ENCODE measurements at regions not wholly inside any gene's neighbourhood (a gene's known extent, or its start where the extent isn't known, plus 50 kb on each side); places are given as distances from the start of the nearest gene placed in this dataset.
"Not testable (repeated sequence)": the region's sequence is repeated elsewhere in the genome, so short reads cannot be mapped to it uniquely, and the experiment has no call there.

DNA sequence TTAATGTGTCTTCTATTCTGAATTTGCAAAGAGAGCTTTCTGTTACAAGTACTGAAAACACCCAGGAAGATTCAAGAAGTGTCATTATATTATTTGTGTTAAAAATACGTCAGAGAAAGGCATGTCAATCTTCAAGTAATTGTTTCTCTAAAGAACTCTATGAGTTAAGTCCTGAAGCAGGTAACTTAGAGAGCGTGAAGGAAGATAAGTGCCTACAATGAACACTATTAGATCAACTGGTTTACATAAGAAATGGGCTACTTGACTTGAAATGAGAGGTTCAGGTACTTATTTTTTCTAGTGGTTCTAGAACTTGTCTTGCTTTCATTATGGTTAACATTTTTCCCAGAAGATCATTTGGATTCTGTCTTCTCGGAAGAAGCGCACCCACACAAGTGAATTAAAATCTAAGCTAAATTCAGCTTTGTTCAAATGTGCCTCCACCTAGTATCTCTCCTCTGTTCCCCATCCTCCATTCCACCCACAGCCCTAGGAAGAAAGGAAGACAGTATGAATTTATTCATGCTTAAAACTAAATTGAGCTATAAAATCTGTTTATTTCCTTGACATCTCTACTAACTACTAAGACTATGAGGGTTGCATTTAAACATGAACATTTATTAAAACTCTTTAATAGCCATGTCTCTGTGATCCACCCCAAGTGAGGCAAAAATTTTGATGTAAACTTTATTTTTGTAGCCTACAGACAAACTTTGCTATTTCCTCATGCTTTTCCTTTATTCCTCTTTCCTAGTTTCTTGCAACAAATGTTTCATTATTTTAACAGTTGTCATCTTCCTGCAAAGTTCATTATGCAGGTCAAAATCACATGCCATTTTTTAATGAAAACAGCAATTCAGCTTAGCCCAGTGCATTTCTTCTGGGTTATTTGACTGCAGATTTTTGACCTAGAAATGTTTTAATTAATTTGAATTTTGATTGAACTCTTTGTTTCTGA lies 206.8 kb downstream of the KCNJ2 start:
- Histone ChIP-seq H3K4me3 (no peak overlapping the region), H3K4me1 (no peaks in the 10 kb centered on the region), H3K27me3 (no peaks in the 10 kb centered on the region), H3K27ac (no peak overlapping the region), H3K9me3 (no peaks in the 10 kb centered on the region), H3K36me3 (no peaks in the 10 kb centered on the region)
- no peak for TF ChIP-seq EP300 (IDR thresholded peaks at IDR 0.05)
- no peak for TF ChIP-seq POLR2AphosphoS5 (IDR thresholded peaks at IDR 0.05)
- no peak for TF ChIP-seq POLR2A (IDR thresholded peaks at IDR 0.05)
- TF ChIP-seq, protein P1, sequence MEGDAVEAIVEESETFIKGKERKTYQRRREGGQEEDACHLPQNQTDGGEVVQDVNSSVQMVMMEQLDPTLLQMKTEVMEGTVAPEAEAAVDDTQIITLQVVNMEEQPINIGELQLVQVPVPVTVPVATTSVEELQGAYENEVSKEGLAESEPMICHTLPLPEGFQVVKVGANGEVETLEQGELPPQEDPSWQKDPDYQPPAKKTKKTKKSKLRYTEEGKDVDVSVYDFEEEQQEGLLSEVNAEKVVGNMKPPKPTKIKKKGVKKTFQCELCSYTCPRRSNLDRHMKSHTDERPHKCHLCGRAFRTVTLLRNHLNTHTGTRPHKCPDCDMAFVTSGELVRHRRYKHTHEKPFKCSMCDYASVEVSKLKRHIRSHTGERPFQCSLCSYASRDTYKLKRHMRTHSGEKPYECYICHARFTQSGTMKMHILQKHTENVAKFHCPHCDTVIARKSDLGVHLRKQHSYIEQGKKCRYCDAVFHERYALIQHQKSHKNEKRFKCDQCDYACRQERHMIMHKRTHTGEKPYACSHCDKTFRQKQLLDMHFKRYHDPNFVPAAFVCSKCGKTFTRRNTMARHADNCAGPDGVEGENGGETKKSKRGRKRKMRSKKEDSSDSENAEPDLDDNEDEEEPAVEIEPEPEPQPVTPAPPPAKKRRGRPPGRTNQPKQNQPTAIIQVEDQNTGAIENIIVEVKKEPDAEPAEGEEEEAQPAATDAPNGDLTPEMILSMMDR (IDR thresholded peaks at IDR 0.05): no peak
- 89% methylated on average over 4 of the region's 4 CpGs for WGBS
- no peak for DNase-seq (ENCODE audit: low spot score in 2 of 2)

DNA sequence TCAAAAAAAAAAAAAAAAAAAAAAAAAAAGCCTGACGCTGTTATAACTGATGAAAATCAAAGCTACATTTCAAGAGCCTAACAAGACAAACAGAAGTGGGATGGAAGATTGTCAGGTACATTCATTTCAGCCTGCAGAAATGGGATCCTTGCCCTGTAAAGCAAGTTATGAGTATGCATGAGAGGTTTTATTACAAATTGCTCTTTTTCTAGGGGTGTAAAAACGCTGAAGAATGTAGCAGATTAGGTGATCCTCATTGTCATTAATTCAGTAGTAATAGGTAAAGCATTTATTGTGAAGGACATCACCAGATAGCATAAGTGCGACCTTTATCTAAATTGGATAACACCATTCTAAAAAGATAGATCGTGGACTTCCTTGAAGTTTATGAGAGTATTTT lies 208.3 kb downstream of the KCNJ2 start:
- no peaks in the 10 kb centered on the region for H3K4me1 ChIP-seq
- TF ChIP-seq POLR2A (IDR thresholded peaks at IDR 0.05): no peak
- TF ChIP-seq, protein P1 (IDR thresholded peaks at IDR 0.05): no peak
- no peak for TF ChIP-seq EP300 (IDR thresholded peaks at IDR 0.05)
- no peak for TF ChIP-seq POLR2AphosphoS5 (IDR thresholded peaks at IDR 0.05)

DNA sequence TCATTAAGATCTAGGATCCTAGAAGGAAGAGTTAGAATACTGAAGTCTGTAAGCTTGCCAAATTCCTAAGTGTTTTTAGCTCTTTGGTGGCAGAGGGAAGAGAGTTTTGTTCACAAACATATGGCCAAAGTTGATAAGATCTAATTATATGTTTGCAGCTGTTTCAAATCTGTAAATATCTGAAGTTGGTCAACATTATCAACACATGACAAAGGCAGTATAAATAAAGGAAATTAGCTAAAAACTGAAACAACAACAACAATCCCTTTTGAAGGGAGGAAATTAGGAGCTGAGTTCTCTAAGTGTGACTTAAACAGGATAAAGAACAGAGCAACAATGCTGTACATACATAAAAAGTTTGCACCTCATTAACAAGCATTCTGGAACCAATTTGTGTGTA lies 208.7 kb downstream of the KCNJ2 start:
- Histone ChIP-seq H3K4me1 (no peaks in the 10 kb centered on the region), H3K4me3 (no peak overlapping the region), H3K27me3 (no peaks in the 10 kb centered on the region), H3K27ac (no peak overlapping the region), H3K9me3 (no peaks in the 10 kb centered on the region), H3K36me3 (no peaks in the 10 kb centered on the region)
- TF ChIP-seq EP300 (IDR thresholded peaks at IDR 0.05) (no peak), POLR2AphosphoS5 (IDR thresholded peaks at IDR 0.05) (no peak), POLR2A (IDR thresholded peaks at IDR 0.05) (no peak)
- TF ChIP-seq, protein P1 (IDR thresholded peaks at IDR 0.05): no peak
- no peak for DNase-seq (ENCODE audit: low spot score in 2 of 2)

More for the DNA sequence above, 208.3 kb downstream of the KCNJ2 start:
- DNase-seq (ENCODE audit: low spot score in 2 of 2): no peak
- Histone ChIP-seq H3K9me3 (no peaks in the 10 kb centered on the region), H3K36me3 (no peaks in the 10 kb centered on the region), H3K27me3 (no peaks in the 10 kb centered on the region), H3K27ac (no peak overlapping the region), H3K4me3 (no peak overlapping the region)
- WGBS: 66% methylated on average over 4 of the region's 4 CpGs

DNA sequence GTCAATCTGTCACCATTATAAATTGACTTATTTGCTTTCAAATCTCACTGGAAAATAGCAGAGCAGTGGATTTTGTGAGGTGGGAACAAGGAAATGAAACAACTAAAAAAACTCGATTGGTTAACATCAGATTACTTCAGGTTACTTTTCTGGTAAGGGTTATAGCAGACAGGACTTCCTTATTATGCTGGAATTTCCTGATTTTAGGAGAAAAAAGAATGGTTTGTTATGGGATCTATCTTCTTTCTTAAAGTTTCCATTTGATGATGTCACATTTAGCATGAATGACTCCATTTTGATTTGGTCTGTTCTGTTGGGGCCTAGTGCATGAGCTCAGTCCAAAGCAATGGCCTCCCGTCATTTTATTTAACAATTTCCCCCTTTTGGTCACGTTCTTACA lies 210.6 kb downstream of the KCNJ2 start:
- 91% methylated on average over 3 of the region's 3 CpGs for WGBS
- H3K36me3 ChIP-seq: no peaks in the 10 kb centered on the region
- no peaks in the 10 kb centered on the region for H3K27me3 ChIP-seq
- TF ChIP-seq POLR2AphosphoS5 (IDR thresholded peaks at IDR 0.05) (no peak), POLR2A (IDR thresholded peaks at IDR 0.05) (no peak), EP300 (IDR thresholded peaks at IDR 0.05) (no peak)
- TF ChIP-seq, protein P1 (IDR thresholded peaks at IDR 0.05): no peak
- no peak overlapping the region for H3K4me3 ChIP-seq
- DNase-seq (ENCODE audit: low spot score in 2 of 2): no peak
- H3K4me1 ChIP-seq: no peaks in the 10 kb centered on the region
- no peak overlapping the region for H3K27ac ChIP-seq
- no peaks in the 10 kb centered on the region for H3K9me3 ChIP-seq

DNA sequence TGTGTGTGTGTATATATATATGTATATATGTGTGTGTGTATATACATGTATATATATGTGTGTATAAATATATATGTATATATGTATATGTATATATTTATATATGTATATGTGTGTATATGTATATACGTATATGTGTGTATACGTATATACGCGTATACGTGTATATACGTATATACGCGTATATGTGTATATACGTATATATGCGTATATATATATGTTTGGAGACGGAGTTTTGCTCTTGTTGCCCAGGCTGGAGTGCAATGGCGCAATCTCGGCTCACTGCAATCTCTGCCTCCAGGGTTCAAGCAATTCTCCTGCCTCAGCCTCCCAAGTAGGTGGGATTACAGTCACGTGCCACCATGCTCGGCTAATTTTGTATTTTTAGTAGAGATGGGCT lies 212.6 kb downstream of the KCNJ2 start:
- H3K9me3 ChIP-seq; H3K36me3 ChIP-seq; H3K4me1 ChIP-seq; H3K4me3 ChIP-seq; H3K27ac ChIP-seq; H3K27me3 ChIP-seq; DNase-seq (ENCODE audit: low spot score in 2 of 2): not testable (repeated sequence)
- WGBS: 96% methylated on average over 15 of the region's 15 CpGs
